MCF 10A (cell line): ENCODE measurements at regions not wholly inside any gene's neighbourhood (a gene's known extent, or its start where the extent isn't known, plus 50 kb on each side); places are given as distances from the start of the nearest gene placed in this dataset.

Experiments
- BruUV-seq: library from RNA; stranded (reverse); fragments of 400-500 nt; replicated peaks from 2 replicates; lab custom pipeline; 2021; lab: Mats Ljungman, UMichigan
- CTCF ChIA-PET: fragments of 300-600 bp; sonication (Branson Sonifier 250); formaldehyde crosslinking; extraction: SDS; loops from one replicate; lab custom pipeline; 2021; ENCODE audit warnings: antibody characterized with exemption, inconsistent platforms; lab: Yijun Ruan, JAX
- POLR2A ChIA-PET: fragments of 300-600, 350-650 bp; sonication (Branson Sonifier 250); formaldehyde crosslinking; extraction: SDS; loops from one replicate; lab custom pipeline; 2020; ENCODE audit warnings: antibody characterized with exemption, inconsistent platforms; lab: Yijun Ruan, JAX
- DNase-seq: peaks from one replicate; pipeline ENCODE4 v3.0.0-alpha.2; 2018; ENCODE audit not compliant: unreplicated experiment
- H3K27ac Mint-ChIP-seq: one replicate; pipeline ENCODE4 v1.8.0; 2022; ENCODE audit warnings: mild to moderate bottlenecking, low read depth, mixed read lengths; ENCODE audit not compliant: unreplicated experiment
- H3K27me3 Mint-ChIP-seq: one replicate; pipeline ENCODE4 v1.8.0; 2022; ENCODE audit warnings: mixed read lengths; ENCODE audit not compliant: insufficient read depth, unreplicated experiment
- H3K36me3 Mint-ChIP-seq: one replicate; pipeline ENCODE4 v1.8.0; 2022; ENCODE audit warnings: mild to moderate bottlenecking, moderate library complexity, mixed read lengths; ENCODE audit not compliant: insufficient read depth, unreplicated experiment
- H3K4me1 Mint-ChIP-seq: one replicate; pipeline ENCODE4 v1.8.0; 2022; ENCODE audit warnings: mixed read lengths; ENCODE audit not compliant: insufficient read depth, unreplicated experiment
- H3K4me3 Mint-ChIP-seq: one replicate; pipeline ENCODE4 v1.8.0; 2022; ENCODE audit warnings: mild to moderate bottlenecking, moderate library complexity, mixed read lengths; ENCODE audit not compliant: unreplicated experiment
- H3K9me3 Mint-ChIP-seq: one replicate; pipeline ENCODE4 v1.8.0; 2022; ENCODE audit warnings: mixed read lengths; ENCODE audit not compliant: unreplicated experiment
- intact Hi-C: fragments of 100-400 bp; cut with micrococcal nuclease; formaldehyde crosslinking; loops from 2 replicates; pipeline ENCODE4 v1.14.1; 2022
- TF ChIP-seq, protein P1 (sequence below): fragments of 200-600 bp; IDR thresholded peaks from one replicate; pipeline ENCODE4 v1.8.0; 2022; ENCODE audit warnings: antibody characterized with exemption, mild to moderate bottlenecking; ENCODE audit not compliant: unreplicated experiment

DNA sequence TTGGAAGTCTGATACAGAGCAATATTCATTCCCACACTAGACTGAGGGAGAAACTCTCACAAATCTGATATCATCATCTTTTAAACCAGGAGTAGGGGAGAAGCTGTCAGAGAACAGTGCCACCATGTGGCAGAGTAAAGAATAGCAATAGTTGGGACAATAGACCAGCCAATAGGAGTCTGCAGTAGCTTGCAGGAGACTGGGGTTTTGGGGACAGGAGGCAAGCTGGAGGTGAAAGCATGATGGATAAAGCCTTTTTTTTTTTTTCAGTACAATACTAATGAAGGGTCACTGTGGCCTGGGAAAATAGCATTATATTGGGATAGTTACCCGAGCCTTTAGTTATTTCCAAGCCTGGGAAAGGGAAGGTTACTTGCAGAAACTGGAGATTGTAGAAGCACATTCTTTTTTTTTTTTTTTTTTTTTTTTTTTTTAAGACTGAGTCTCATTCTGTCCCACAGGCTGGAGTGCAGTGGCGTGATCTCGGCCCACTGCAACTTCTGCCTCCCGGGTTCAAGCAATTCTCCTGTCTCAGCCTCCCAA lies 120.7 kb downstream of the S1PR1 start:
- intact Hi-C loops = loop anchor here (1.0 to 10.0 kb wide), 3 partner anchors 48 to 437 kb away; partner anchors contain the start of gene DPH5
- POLR2A ChIA-PET = no interaction called here
- TF ChIP-seq, protein P1, sequence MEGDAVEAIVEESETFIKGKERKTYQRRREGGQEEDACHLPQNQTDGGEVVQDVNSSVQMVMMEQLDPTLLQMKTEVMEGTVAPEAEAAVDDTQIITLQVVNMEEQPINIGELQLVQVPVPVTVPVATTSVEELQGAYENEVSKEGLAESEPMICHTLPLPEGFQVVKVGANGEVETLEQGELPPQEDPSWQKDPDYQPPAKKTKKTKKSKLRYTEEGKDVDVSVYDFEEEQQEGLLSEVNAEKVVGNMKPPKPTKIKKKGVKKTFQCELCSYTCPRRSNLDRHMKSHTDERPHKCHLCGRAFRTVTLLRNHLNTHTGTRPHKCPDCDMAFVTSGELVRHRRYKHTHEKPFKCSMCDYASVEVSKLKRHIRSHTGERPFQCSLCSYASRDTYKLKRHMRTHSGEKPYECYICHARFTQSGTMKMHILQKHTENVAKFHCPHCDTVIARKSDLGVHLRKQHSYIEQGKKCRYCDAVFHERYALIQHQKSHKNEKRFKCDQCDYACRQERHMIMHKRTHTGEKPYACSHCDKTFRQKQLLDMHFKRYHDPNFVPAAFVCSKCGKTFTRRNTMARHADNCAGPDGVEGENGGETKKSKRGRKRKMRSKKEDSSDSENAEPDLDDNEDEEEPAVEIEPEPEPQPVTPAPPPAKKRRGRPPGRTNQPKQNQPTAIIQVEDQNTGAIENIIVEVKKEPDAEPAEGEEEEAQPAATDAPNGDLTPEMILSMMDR = peak; percentile 71
- H3K36me3 Mint-ChIP-seq = no peaks in the 10 kb centered on the region
- no TSS peak for BruUV-seq
- H3K9me3 Mint-ChIP-seq = no peaks in the 10 kb centered on the region
- CTCF ChIA-PET = interaction anchor here (0.5 to 3.2 kb wide), 45 partner anchors 9 to 1472 kb away, joined by 3 to 55 read pairs (median 5); no protein-coding TSS in a partner anchor
- H3K27ac Mint-ChIP-seq = no peak overlapping the region
- H3K4me1 Mint-ChIP-seq = no peaks in the 10 kb centered on the region
- no peak overlapping the region for H3K4me3 Mint-ChIP-seq
- DNase-seq = peak; percentile 85
- peaks cover 58% of the 10 kb centered on the region for H3K27me3 Mint-ChIP-seq

DNA sequence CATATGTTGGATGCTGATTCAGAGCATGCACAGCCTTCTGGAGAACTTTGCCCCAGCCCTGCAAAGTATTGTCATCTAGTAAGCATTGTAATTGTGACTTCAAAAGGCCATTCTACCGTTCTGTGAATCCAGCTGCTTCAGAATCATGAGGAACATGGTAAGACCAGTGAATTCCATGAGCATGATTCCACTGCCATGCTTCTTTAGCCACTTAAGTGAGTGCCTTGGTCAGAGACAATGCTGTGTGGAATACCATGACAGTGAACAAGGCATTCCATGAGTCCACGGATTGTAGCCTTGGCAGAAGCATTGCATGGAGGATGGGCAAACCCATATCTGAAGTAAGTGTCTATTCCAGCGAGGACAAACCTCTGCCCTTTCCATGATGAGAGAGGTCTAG lies 123.7 kb downstream of the S1PR1 start:
- DNase-seq = no peak
- ChIA-PET POLR2A (no interaction called here), CTCF (no interaction called here)
- Mint-ChIP-seq H3K4me3 (no peak overlapping the region), H3K9me3 (no peaks in the 10 kb centered on the region), H3K27me3 (peaks cover 28% of the 10 kb centered on the region), H3K4me1 (no peaks in the 10 kb centered on the region), H3K27ac (no peak overlapping the region), H3K36me3 (no peaks in the 10 kb centered on the region)
- no TSS peak for BruUV-seq
- TF ChIP-seq, protein P1 = no peak
- intact Hi-C loops = no loop called here

DNA sequence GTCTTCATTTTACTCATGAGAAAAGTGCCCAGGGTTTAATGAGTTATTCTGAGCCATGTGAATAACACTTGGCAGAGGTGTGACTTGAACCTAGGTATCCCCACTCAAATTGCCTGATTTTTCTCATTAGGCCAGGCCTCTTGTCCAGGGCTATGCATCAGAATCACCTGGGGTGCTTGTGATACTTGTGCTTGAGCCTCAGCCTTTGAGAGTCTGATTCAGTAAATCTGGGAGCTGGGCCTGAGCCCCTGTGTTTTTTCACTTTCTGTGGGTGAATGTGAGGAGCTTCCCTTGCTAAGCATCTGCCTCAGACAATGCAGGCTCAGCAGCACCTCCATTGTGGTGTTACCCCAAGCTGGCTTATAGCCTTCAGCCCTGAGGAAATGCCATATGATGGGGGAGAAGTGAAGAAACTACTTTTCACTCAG lies 127.1 kb downstream of the S1PR1 start:
- no peaks in the 10 kb centered on the region for H3K36me3 Mint-ChIP-seq
- DNase-seq = no peak
- intact Hi-C loops = no loop called here
- TF ChIP-seq, protein P1 = no peak
- BruUV-seq = no TSS peak
- H3K4me1 Mint-ChIP-seq = no peaks in the 10 kb centered on the region
- no peak overlapping the region for H3K4me3 Mint-ChIP-seq
- H3K27me3 Mint-ChIP-seq = peaks cover 2% of the 10 kb centered on the region
- no peaks in the 10 kb centered on the region for H3K9me3 Mint-ChIP-seq
- ChIA-PET POLR2A (interaction anchor here (0.6 kb wide), 1 partner anchor 439 kb away, joined by 3 read pairs; no protein-coding TSS in a partner anchor), CTCF (interaction anchor here (0.6 to 3.0 kb wide), 4 partner anchors 9 to 91 kb away, joined by 3 to 20 read pairs (median 6); no protein-coding TSS in a partner anchor)
- no peak overlapping the region for H3K27ac Mint-ChIP-seq

DNA sequence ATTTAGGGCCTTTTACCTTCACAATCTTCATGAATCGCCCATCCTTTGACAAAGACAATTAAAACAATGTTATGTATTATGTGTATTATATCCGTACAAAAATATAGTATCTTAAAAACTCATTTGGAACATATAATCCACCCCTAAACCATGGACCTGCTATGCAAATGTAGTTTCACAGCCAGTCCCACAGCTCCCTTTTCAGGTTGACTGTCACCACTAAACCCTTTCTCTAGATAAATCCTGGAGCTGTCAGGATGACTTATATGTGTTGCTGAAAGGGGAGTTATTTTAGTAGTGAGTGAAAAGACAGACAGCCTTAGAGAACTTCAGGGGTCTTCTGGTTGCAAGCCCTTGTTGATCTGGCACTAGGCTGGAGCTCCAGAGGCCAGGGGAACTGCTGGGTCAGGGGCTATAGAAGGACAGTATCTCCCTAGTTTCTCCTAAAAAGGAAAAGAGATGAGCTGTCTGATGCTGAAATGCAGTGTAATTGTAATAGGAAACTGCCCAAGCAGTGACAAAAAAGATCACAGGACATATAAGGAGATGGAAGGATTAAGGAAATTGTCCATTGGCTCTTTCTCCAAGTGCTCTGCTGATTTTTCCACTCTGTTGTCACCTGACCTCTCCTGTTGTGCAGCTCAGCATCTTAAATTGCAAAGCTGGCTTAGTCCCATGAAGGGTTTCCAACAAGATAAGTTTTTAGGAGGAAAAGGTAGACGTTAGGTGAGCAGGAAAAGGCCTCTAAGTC lies 127.7 kb downstream of the S1PR1 start:
- Mint-ChIP-seq H3K4me3 (no peak overlapping the region), H3K4me1 (no peaks in the 10 kb centered on the region), H3K27ac (no peak overlapping the region), H3K36me3 (no peaks in the 10 kb centered on the region), H3K9me3 (no peaks in the 10 kb centered on the region), H3K27me3 (no peaks in the 10 kb centered on the region)
- ChIA-PET CTCF (interaction anchor here (0.6 to 3.0 kb wide), 5 partner anchors 9 to 90 kb away, joined by 3 to 20 read pairs (median 3); no protein-coding TSS in a partner anchor), POLR2A (interaction anchor here (0.6 kb wide), 1 partner anchor 440 kb away, joined by 3 read pairs; no protein-coding TSS in a partner anchor)
- intact Hi-C loops = no loop called here
- no TSS peak for BruUV-seq
- DNase-seq = no peak
- TF ChIP-seq, protein P1 = no peak
